GM18505 (cell line): ENCODE measurements at regions not wholly inside any gene's neighbourhood (a gene's known extent, or its start where the extent isn't known, plus 50 kb on each side); places are given as distances from the start of the nearest gene placed in this dataset.
"Not testable (repeated sequence)": the region's sequence is repeated elsewhere in the genome, so short reads cannot be mapped to it uniquely, and the experiment has no call there.

Source experiments
- ATAC-seq: cut with Tn5 transposase; IDR thresholded peaks from one replicate; pipeline ENCODE4 v1.9.1; 2021; ENCODE audit not compliant: unreplicated experiment
- POLR2A ChIP-seq: IDR thresholded peaks from 4 replicates; pipeline ENCODE4 v1.6.1; 2011; ENCODE audit warnings: borderline replicate concordance; ENCODE audit not compliant: insufficient read depth, insufficient read length; ENCODE audit errors: extremely low read depth

DNA sequence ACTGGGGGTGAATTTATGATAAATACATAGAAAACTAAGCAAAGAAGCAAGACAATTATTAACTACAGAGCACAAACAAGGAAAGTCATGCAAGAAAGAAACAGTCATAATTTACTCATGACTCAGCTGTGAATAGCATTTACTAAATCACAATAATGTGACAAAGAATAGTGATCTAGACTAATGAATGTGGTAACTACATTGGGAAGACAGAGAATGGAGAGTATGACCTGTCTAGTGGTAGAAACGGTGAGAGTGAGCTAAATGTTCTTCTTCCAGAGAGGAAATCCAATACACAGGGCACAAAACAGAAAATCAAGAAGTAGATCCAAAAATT lies 153.5 kb upstream of the DST start:
- TF ChIP-seq POLR2A = no peak
- no peak for ATAC-seq

GRCh38 chr6:56795466-56796195 lies 152.9 kb upstream of the DST start:
- no peak for ATAC-seq
- TF ChIP-seq POLR2A = no peak

GRCh38 chr6:56794421-56794820 lies 151.7 kb upstream of the DST start:
- no peak for TF ChIP-seq POLR2A
- no peak for ATAC-seq

- ATAC-seq = no peak
- TF ChIP-seq POLR2A = no peak
Observed at GRCh38 chr6:56793938-56794337, 151.2 kb upstream of the DST start.

DNA sequence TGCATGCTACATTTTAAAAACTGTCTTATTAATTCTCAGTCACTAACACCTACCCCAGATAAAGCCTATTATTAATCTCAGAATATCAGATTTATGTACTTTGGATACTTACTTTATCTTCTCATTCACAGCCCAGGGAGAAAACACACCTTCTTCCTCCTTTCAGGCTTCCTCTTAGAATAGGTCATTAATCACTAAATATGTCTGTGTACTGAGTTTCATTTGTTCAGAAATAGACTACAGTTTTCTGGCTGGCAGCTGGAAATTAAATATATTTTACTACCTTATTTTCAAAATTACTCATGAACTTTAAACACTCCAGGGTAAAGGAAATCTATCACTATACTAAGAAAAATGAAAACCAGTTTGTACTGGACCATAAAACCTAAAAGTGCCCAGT lies 147.7 kb upstream of the DST start:
- no peak for TF ChIP-seq POLR2A
- ATAC-seq = no peak

GRCh38 chr6:56789879-56790278 lies 147.2 kb upstream of the DST start:
- ATAC-seq = no peak
- no peak for TF ChIP-seq POLR2A

- no peak for ATAC-seq
- TF ChIP-seq POLR2A = no peak
Observed at GRCh38 chr6:56789342-56789741, 146.7 kb upstream of the DST start.

DNA sequence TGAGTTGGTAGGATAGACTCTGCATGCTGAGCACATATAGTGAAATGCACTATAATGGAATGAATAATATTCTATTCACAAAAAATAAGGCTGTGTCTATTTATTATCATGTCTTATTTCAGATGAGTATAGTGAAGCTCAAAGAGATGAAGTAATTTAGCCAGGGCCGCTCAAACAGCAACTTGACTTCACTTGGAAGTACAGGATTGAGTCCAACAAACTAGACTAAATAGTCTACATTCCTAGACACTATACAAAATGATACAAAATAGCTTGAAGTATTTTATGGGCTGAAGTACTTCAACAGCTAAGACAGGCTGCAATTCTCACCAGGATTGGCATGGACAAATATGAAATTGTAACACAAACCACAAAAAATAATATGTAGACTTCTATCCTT lies 144.5 kb upstream of the DST start:
- no peak for ATAC-seq
- no peak for TF ChIP-seq POLR2A

GRCh38 chr6:56786256-56786655 lies 143.6 kb upstream of the DST start:
- no peak for ATAC-seq
- no peak for TF ChIP-seq POLR2A

- not testable (repeated sequence) for ATAC-seq
Observed at GRCh38 chr6:56785536-56785935, 142.8 kb upstream of the DST start.

DNA sequence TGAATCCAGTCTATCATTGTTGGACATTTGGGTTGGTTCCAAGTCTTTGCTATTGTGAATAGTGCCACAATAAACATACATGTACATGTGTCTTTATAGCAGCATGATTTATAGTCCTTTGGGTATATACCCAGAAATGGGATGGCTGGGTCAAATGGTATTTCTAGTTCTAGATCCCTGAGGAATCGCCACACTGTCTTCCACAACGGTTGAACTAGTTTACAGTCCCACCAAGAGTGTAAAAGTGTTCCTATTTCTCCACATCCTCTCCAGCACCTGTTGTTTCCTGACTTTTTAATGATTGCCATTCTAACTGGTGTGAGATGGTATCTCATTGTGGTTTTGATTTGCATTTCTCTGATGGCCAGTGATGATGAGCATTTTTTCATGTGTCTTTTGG lies 137.4 kb upstream of the DST start:
- not testable (repeated sequence) for ATAC-seq

DNA sequence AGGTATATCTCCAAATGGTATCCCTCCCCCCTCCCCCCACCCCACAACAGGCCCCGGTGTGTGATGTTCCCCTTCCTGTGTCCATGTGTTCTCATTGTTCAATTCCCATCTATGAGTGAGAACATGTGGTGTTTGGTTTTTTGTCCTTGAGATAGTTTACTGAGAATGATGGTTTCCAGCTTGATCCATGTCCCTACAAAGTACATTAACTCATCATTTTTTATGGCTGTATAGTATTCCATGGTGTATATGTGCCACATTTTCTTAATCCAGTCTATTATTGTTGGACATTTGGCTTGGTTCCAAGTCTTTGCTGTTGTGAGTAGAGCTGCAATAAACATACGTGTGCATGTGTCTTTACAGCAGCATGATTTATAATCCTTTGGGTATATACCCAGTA lies 135.8 kb upstream of the DST start:
- not testable (repeated sequence) for ATAC-seq

DNA sequence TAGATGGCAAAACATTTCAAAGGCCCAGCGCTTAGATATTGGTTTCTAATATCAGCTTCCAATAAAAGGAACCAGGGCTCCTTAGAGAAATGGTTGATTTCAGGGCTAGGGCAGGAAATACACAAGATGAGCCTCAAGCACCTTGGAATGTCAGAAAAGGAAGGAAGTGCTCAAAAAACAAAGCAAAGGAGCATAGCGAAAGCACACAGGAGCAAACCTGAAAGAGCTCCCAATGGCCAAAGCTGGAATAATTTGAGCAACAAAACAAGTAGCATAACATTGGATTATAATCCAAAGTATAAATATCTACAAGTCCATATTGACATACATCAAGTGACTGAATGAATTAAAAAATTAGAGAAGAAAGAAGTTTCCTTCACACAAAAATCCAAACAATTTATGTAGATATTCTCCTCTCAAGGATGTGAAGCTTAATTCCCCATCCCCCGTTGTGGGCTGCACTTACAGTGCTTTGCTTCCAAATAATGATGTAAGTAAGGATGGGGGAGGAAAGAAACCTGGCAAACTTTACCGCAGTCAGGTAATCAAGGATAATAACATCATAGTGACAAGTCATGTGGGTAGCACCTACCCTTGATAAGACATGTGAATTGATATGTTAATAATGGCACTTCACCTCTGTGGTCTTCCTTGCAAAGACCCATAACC lies 132.9 kb upstream of the DST start:
- no peak for TF ChIP-seq POLR2A
- ATAC-seq = no peak

DNA sequence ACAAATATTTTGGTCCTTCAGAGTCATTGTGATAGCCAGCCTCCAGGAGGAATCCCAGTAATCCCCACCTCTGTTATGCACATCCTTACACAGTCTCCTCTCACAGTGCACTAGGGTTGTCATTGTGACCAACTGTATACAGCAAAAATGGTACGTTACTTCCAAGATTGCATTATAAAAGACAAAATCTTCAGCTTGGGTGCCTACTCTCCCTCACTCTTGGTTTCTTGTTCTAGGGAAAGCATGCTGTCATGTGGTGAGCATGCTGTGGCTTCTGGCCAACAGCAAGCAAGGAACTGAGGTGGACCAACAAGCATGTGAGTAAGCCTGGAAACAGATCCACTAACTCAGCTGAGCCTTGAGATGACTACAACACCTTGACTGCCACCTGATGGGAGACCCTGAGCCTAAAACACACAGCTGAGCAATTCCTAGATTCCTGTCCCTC lies 130.1 kb upstream of the DST start:
- peak; percentile 49 for ATAC-seq
- TF ChIP-seq POLR2A = no peak
